ENCODE measurements at regions not wholly inside any gene's neighbourhood (a gene's known extent, or its start where the extent isn't known, plus 50 kb on each side); places are given as distances from the start of the nearest gene placed in this dataset.
A peak's percentile ranks its signal among the peaks of the same experiment; 100 is the strongest.

GRCh38 chr1:214224611-214225354 lies 56.2 kb upstream of the SMYD2 start:
- no peak for ATAC-seq (ENCODE audit: low read depth in 2 of 2)
- Mint-ChIP-seq H3K27ac (peak overlapping the region in 1 of 6 donors; percentile 57), H3K36me3 (no peaks in the 10 kb centered on the region), H3K4me3 (no peak overlapping the region), H3K9me3 (no peaks in the 10 kb centered on the region), H3K4me1 (peaks cover 0 to 5% (median 0%) of the 10 kb centered on the region in 3 donors), H3K27me3 (peaks cover 23 to 54% (median 35%) of the 10 kb centered on the region in 3 donors)
- no peak for DNase-seq

- DNase-seq, result no peak
- no peak for ATAC-seq (ENCODE audit: low read depth in 2 of 2)
- no peak overlapping the region for H3K27ac Mint-ChIP-seq
- peaks cover 21 to 48% (median 29%) of the 10 kb centered on the region in 3 donors for H3K27me3 Mint-ChIP-seq
- H3K4me1 Mint-ChIP-seq, result peaks cover 0 to 5% (median 0%) of the 10 kb centered on the region in 3 donors
- no peak overlapping the region for H3K4me3 Mint-ChIP-seq
- H3K9me3 Mint-ChIP-seq, result no peaks in the 10 kb centered on the region
- H3K36me3 Mint-ChIP-seq, result no peaks in the 10 kb centered on the region
Observed at GRCh38 chr1:214228976-214229375, 52.0 kb upstream of the SMYD2 start.

- no peaks in the 10 kb centered on the region for H3K9me3 Mint-ChIP-seq
Observed at GRCh38 chr1:214229736-214230135, 51.2 kb upstream of the SMYD2 start.

More at GRCh38 chr1:214229736-214230135, 51.2 kb upstream of the SMYD2 start:
- peaks cover 21 to 48% (median 23%) of the 10 kb centered on the region in 3 donors for H3K27me3 Mint-ChIP-seq
- no peak for DNase-seq
- H3K36me3 Mint-ChIP-seq, result no peaks in the 10 kb centered on the region
- ATAC-seq (ENCODE audit: low read depth in 2 of 2), result no peak
- no peak overlapping the region for H3K27ac Mint-ChIP-seq
- H3K4me1 Mint-ChIP-seq, result peaks cover 0 to under 1% (median 0%) of the 10 kb centered on the region in 3 donors
- no peak overlapping the region for H3K4me3 Mint-ChIP-seq
